GM12874 (cell line): ENCODE measurements at regions not wholly inside any gene's neighbourhood (a gene's known extent, or its start where the extent isn't known, plus 50 kb on each side); places are given as distances from the start of the nearest gene placed in this dataset.

Source experiments
- CTCF ChIP-seq: IDR thresholded peaks from 2 replicates; pipeline ENCODE4 v1.5.1; 2011; ENCODE audit warnings: low read depth, mild to moderate bottlenecking, control low read depth, low read length, moderate library complexity; ENCODE audit not compliant: insufficient read depth

- no peak for TF ChIP-seq CTCF
These were observed 336.3 kb upstream of the NCAM2 start for GRCh38 chr21:20661745-20662422.

- no peak for TF ChIP-seq CTCF
These were observed 335.7 kb upstream of the NCAM2 start for GRCh38 chr21:20662514-20662913.

GRCh38 chr21:20667931-20668330, 330.3 kb upstream of the NCAM2 start:
- TF ChIP-seq CTCF: no peak

- TF ChIP-seq CTCF: no peak
These were observed 312.7 kb upstream of the NCAM2 start for GRCh38 chr21:20685475-20685874.

- TF ChIP-seq CTCF: no peak
These were observed 299.6 kb upstream of the NCAM2 start for GRCh38 chr21:20698585-20698984.

GRCh38 chr21:20701235-20701634, 297.0 kb upstream of the NCAM2 start:
- no peak for TF ChIP-seq CTCF

- TF ChIP-seq CTCF: no peak
These were observed 295.0 kb upstream of the NCAM2 start for GRCh38 chr21:20703112-20703767.
